Urinary bladder (tissue), 3 donors: ENCODE measurements at regions not wholly inside any gene's neighbourhood (a gene's known extent, or its start where the extent isn't known, plus 50 kb on each side); places are given as distances from the start of the nearest gene placed in this dataset.
"Not testable (repeated sequence)": the region's sequence is repeated elsewhere in the genome, so short reads cannot be mapped to it uniquely, and the experiment has no call there.

Experiments
- DNase-seq: peaks from one replicate; pipeline ENCODE4 v3.0.0-alpha.2; 2015; ENCODE audit errors: extremely low spot score
- H3K27ac ChIP-seq: one replicate; pipeline ENCODE4 v1.5.1; 2013; ENCODE audit warnings: low read depth, mild to moderate bottlenecking, moderate library complexity
- H3K36me3 ChIP-seq: one replicate; pipeline ENCODE4 v1.6.1; 2013; ENCODE audit warnings: mild to moderate bottlenecking, moderate library complexity; ENCODE audit not compliant: insufficient read depth
- H3K4me1 ChIP-seq: one replicate; pipeline ENCODE4 v1.6.1; 2013; ENCODE audit warnings: mild to moderate bottlenecking, moderate library complexity; ENCODE audit not compliant: insufficient read depth
- H3K4me3 ChIP-seq: one replicate; pipeline ENCODE4 v1.5.1; 2013; ENCODE audit warnings: low read depth, low read length
- WGBS: extraction: QIAGEN DNeasy Blood & Tissue Kit; methylation state at CpG from one replicate; pipeline ENCODE4 v1.1.7; 2013; 5-methylcytosine and 5-hydroxymethylcytosine counted together
- donor health status: healthy with polysubstance abuse.
- donor health status: healthy.

DNA sequence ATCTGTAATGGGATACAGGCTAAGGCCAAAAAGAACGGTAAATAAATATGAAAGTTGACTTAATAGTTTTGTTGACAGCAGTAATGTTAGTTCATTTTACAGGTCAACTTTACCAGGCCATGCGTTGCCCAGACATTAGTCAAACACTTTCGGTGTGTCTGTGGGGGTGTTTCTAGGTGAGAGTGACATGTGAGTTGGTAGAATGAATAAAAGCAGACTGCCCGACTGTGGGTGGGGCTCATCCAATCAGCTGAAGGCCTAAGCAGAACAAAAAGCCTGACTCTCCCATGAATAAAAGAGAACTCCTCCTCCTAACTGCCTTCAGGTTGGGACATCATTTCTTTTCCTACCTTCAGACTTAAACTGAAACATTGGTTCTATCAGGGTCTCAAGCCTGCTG, 132.3 kb downstream of the MTPAP start:
- H3K4me1 ChIP-seq, result no peaks in the 10 kb centered on the region
- DNase-seq, result no peak
- no peak overlapping the region for H3K27ac ChIP-seq
- H3K36me3 ChIP-seq, result no peaks in the 10 kb centered on the region
- 84% methylated on average over 4 of the region's 4 CpGs for WGBS
- H3K4me3 ChIP-seq, result no peak overlapping the region

- Histone ChIP-seq H3K36me3 (no peaks in the 10 kb centered on the region), H3K4me1 (no peaks in the 10 kb centered on the region), H3K4me3 (no peak overlapping the region), H3K27ac (no peak overlapping the region)
- no peak for DNase-seq
- 49% methylated on average over 8 of the region's 8 CpGs for WGBS
These were observed 133.5 kb downstream of the MTPAP start for GRCh38 chr10:30215623-30216022.

DNA sequence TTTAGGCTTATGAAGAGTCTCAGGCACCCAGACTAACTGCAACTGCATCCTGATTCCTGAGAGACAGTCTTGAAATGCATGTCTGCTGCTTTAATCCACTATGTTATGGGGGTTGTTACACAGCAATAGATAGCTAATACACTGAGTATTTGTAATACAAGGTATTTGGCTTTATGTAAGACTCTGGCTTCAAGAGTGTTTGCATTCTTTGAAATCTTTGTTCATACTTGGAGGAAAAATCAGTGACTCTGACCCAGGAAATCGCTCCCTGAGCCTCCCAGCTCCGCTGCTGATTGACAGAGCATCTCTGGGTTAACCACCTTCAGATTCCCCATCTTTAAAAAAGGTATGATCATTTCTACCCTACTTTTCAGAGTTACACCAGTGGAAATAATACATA, 133.9 kb downstream of the MTPAP start:
- Histone ChIP-seq H3K4me1 (no peaks in the 10 kb centered on the region), H3K4me3 (no peak overlapping the region), H3K36me3 (no peaks in the 10 kb centered on the region), H3K27ac (no peak overlapping the region)
- DNase-seq, result no peak
- 63% methylated on average over 2 of the region's 2 CpGs for WGBS

DNA sequence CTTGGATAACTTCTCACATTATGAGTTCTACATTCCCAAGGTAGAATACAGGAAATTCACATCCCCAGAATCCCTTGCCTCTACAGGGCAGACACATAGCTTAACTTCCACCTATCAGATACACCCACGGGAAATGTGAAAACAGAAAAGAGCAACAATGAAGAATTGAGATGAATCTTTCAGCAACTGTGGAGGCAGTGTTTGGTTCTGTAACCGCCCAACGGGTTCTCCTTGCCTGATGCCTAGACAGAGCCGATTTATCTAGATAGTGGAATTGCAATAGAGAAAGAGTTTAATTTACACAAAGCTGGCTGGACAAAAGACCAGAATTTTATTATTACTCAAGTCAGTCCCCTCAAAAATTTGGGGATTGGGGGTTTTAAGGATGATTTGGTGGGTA, 138.8 kb downstream of the MTPAP start:
- 95% methylated on average over 4 of the region's 4 CpGs for WGBS
- no peak for DNase-seq
- Histone ChIP-seq H3K27ac (no peak overlapping the region), H3K36me3 (no peaks in the 10 kb centered on the region), H3K4me1 (no peaks in the 10 kb centered on the region), H3K4me3 (no peak overlapping the region)

DNA sequence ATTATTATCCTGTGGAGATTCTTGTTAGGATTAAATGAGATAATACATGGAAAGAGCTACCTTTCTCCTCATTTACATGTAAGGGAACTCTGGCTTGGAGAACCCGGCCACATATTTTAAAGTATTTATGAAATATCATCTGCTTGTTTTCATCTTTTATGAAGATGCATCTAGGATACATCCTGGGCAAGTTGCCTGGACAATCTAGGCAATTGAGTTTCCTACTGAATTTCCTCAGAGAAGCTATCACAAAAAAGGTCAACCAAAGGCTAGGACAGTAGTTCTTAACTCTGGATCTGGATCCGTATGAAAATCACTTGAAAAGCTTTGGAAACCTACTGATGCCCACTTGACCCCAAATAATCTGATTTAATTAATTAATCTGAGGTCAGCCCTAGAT, 140.7 kb downstream of the MTPAP start:
- WGBS, result 57% methylated on average over 2 of the region's 2 CpGs
- no peak overlapping the region for H3K4me3 ChIP-seq
- H3K27ac ChIP-seq, result no peak overlapping the region
- H3K36me3 ChIP-seq, result no peaks in the 10 kb centered on the region
- no peak for DNase-seq
- H3K4me1 ChIP-seq, result no peaks in the 10 kb centered on the region

GRCh38 chr10:30207485-30208052, 141.5 kb downstream of the MTPAP start:
- Histone ChIP-seq H3K4me3 (no peak overlapping the region), H3K36me3 (no peaks in the 10 kb centered on the region), H3K27ac (no peak overlapping the region), H3K4me1 (no peaks in the 10 kb centered on the region)
- DNase-seq, result no peak
- WGBS, result 30% methylated on average over 10 of the region's 10 CpGs

DNA sequence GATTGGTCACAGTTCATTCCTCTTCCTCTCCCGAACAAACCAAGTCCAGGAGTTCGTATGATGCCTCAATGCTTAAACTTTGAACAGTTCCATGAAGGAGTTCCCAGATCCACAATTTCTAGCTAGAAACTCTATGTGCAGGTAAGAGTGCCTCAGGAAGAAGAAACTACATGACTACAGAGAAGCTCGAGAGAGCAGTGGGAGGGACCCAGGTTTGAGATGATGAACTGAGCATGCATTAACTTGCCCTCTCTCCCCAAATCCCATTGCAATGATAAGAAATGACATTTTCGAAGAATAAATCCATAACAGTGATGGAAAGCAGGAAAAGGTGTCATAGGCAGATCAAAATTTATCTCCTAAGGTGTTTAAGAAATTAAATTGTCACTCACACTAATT, 140.6 kb upstream of the JCAD start:
- no peaks in the 10 kb centered on the region for H3K36me3 ChIP-seq
- no peaks in the 10 kb centered on the region for H3K4me1 ChIP-seq
- H3K27ac ChIP-seq, result no peak overlapping the region
- DNase-seq, result no peak
- 87% methylated on average over 4 of the region's 4 CpGs for WGBS
- H3K4me3 ChIP-seq, result no peak overlapping the region

GRCh38 chr10:30199376-30200016, 140.1 kb upstream of the JCAD start:
- Histone ChIP-seq H3K27ac (no peak overlapping the region), H3K36me3 (no peaks in the 10 kb centered on the region), H3K4me1 (no peaks in the 10 kb centered on the region), H3K4me3 (no peak overlapping the region)
- DNase-seq, result no peak
- 67% methylated on average over 6 of the region's 6 CpGs for WGBS

DNA sequence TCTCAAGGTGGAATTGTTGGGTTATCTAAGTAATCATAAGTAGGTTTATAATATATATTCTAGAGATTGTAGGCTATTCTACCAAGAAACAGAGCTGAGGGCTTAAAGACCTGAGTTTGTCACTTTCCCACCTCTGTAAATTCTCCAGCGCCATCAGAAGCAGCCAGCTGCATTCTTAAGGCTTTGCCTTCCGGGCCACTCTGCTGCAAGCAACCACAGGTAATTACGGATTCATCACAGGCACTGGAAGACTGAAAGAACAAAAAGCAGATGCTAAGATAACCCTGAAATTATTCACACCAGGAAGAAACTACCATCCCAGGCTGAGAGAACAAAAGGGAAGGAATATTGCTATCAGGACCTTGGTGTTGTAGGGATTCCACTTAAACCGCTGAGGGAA, 137.8 kb upstream of the JCAD start:
- no peaks in the 10 kb centered on the region for H3K4me1 ChIP-seq
- no peak overlapping the region for H3K4me3 ChIP-seq
- no peak for DNase-seq
- 74% methylated on average over 4 of the region's 4 CpGs for WGBS
- H3K27ac ChIP-seq, result no peak overlapping the region
- H3K36me3 ChIP-seq, result no peaks in the 10 kb centered on the region

DNA sequence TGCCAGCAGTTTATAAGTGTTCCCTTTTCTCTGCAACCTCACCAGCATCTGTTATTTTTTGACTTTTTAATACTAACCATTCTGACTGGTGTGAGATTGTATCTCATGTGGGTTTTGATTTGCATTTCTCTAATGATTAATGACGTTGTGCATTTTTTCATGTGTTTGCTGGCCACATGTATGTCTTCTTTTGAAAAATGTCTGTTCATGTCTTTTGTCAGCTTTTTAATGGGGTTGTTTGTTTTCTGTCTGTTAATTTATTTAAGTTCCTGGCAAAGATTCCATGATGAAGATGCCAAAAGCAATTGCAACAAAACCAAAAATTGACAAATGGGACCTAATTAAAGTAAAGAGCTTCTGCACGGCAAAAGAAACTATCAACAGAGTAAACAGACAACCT, 137.2 kb upstream of the JCAD start:
- 67% methylated on average over 2 of the region's 2 CpGs for WGBS
- H3K4me1 ChIP-seq, H3K36me3 ChIP-seq, DNase-seq, H3K4me3 ChIP-seq, H3K27ac ChIP-seq: not testable (repeated sequence)

DNA sequence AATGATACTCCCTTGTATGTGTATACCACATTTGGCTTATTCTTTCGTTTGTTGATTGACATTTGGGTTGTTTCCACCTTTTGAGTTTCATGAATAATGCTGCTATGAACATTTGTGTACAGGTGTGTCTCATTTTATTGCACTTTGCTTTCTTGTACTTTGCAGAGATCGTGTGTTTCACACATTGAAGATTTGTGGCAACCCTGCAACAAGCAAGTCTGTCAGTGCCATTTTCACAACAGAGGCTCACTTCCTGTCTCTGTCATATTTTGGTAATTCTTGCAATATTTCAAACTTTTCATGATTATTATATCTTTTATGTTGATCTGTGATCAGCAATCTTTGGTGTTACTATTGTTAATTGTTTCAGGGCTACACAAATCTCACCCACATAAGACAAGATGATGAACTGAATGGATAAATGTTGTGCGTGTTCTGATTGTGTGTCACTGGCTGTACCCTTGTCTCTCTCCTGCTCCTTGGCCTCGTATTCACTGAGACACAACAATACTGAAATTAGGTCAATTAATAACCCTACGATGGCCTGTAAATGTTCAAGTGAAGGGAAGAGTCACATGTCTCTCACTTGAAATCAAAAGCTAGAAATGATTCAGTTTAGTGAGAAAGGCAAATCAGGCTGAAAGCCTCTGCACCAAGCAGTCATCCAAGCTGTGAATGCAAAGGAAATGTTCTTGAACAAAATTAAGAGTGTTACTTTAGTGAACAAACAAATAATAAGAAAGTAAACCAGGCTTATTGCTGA, 133.6 kb upstream of the JCAD start:
- DNase-seq, result no peak
- 84% methylated on average over 5 of the region's 5 CpGs for WGBS
- H3K4me3 ChIP-seq, result no peak overlapping the region

DNA sequence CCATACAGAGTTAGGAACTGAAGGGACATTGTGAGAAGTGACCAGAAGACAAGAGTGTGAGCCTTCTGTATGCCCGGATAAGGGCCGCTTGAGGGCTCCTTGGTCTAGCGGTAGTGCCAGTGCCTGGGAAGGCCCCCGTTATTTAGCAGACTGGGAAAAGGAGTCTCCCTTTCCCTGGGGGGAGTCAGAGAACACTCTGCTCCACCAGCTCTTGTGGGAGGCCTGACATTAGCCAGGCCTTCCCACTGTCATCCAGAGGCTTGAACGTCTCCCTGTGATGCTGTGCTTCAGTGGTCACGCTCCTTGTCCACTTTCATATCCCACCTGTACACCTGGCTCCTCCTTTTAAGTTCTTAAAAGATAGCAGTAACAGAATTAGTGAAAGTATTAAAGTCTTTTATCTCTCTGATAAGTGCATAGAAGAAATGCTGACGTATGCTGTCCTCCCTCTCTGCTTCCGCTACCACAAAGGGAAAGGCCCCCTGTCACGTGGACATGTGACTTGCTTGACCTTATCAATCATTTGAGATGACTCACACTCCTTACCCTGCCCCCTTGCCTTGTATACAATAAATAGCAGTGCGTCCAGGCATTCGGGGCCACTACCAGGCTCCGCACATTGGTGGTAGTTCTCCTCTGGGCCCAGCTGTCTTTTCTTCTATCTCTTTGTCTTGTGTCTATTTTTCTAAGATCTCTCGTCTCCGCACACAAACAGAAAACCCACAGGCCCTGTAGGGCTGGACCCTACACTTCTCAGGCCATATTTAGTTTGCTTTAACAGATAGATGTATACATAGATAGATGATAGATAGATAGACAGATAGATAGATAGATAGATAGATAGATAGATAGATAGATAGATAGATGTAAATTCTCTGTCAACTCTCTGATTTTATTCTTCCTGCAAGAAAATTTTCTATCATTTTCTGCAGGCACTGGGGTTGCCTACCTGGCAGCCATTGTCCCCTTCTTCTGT, 131.5 kb upstream of the JCAD start:
- Histone ChIP-seq H3K36me3 (no peaks in the 10 kb centered on the region), H3K27ac (no peak overlapping the region)
- WGBS, result 88% methylated on average over 14 of the region's 14 CpGs

More for the DNA sequence above, 133.6 kb upstream of the JCAD start:
- no peaks in the 10 kb centered on the region for H3K4me1 ChIP-seq
- H3K36me3 ChIP-seq, result no peaks in the 10 kb centered on the region
- no peak overlapping the region for H3K27ac ChIP-seq

DNA sequence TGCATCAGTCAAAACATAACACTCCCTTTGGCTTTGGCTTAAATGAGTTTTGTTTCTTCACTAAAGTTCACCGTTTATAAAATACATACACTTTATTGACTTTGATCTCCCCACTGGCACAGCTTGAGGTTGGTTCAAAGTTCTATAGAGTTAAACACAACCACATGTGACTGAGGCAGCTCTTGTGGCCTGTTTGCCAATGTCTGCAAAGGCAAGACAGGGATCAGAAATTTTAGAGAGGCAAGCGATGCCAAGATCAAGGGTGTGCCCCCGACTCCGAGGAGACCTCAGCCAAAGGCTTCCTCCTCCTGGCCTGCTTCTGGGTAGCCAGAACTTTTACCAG, 129.8 kb upstream of the JCAD start:
- Histone ChIP-seq H3K4me1 (no peaks in the 10 kb centered on the region), H3K27ac (no peak overlapping the region), H3K36me3 (no peaks in the 10 kb centered on the region), H3K4me3 (no peak overlapping the region)
- DNase-seq, result no peak
- WGBS, result 32% methylated on average over 4 of the region's 4 CpGs

More for the DNA sequence above, 131.5 kb upstream of the JCAD start:
- Histone ChIP-seq H3K4me3 (no peak overlapping the region), H3K4me1 (no peaks in the 10 kb centered on the region)
- DNase-seq, result no peak
